Activated CD8-positive, alpha-beta memory T cell treated with anti-CD3 and anti-CD28 coated beads, Interleukin-2, amount 50 U/mL, for 4 hours (primary cell): ENCODE measurements at regions not wholly inside any gene's neighbourhood (a gene's known extent, or its start where the extent isn't known, plus 50 kb on each side); places are given as distances from the start of the nearest gene placed in this dataset.
"Not testable (repeated sequence)": the region's sequence is repeated elsewhere in the genome, so short reads cannot be mapped to it uniquely, and the experiment has no call there.

Source experiments
- DNase-seq: peaks from one replicate; pipeline ENCODE4 v3.0.0-alpha.2; 2020

DNA sequence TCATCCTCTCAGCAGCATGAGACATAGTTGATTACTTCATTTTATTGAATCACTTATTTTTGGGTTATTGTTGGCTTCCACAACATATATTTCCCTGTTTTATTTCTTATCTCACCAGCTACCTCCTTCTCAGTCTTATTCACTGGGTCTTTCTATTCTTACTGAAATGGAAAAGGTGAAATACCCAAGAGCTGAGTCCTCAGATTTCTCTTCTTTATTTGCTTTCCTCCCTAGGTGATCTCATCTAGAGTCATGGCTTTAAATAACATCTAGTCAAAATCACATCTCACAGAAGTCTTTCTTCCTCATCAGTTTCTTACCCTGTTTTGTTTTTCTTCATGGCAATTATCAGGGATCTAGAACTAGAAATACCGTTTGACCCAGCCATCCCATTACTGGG, 105.0 kb upstream of the RBBP8 start:
- DNase-seq, result no peak

DNA sequence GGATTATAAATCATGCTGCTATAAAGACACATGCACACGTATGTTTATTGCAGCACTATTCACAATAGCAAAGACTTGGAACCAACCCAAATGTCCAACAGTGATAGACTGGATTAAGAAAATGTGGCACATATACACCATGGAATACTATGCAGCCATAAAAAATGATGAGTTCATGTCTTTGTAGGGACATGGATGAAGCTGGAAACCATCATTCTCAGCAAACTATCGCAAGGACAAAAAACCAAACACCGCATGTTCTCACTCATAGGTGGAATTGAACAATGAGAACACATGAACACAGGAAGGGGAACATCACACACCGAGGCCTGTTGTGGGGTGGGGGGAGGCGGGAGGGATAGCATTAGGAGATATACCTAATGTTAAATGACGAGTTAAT, 104.5 kb upstream of the RBBP8 start:
- DNase-seq, result not testable (repeated sequence)

DNA sequence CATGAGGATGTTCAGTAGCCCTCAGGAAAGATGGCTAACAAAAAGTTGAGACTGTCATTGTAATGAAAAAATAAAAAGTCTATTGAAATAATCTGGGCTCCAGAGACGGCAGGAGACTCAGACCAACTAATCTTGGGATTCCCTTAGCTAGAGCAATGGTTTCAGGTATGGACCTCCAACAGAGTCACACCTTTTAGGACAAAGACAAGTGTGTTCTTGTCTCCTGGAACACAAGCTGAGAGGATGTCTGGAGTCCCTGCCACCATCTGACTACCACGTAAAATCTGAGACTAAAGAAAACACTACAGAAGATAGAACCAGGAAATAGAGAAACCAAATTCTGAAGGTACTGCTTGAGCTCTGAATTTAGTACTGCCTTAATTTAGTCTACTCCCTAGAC, 103.3 kb upstream of the RBBP8 start:
- no peak for DNase-seq

DNA sequence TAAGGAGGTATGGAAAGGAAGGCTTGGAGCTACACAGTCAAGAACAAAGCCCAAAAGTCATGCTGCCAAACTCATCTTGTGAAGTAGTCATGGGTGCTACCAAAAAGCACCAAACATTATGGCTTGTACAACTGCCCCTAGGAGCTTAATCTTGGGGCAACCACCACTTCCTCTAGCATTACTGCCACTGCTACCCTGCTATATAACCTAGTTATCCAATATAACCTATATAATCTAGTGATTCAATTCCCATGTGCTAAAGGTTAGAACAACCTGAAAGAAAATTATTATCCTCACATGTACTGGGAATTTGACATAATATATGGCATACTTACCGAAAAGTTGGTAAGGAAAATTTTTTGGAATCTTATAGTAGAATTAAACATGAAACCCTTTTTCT, 102.6 kb upstream of the RBBP8 start:
- DNase-seq, result no peak

DNA sequence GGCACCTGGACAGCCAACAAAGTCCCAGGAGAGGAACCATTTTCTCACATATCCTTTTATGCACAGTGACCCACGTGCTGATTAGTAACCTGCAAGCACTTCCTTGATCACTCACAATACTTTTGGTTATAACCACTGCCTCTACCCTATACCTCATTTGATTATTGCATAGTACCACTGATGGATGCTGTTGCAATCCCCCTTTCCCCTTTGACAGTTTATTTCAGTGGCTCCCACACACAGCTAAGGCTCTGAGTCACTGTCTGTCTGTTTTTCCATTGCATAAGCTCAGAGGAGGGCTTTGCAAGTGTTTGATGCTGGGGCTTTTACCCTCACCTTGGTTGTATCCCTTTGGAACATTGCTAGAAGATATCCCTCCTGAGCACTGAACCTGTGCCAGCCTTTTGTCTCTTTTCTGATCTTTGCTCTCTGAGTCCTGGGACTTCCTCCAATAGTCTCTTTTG, 101.7 kb upstream of the RBBP8 start:
- DNase-seq, result no peak

DNA sequence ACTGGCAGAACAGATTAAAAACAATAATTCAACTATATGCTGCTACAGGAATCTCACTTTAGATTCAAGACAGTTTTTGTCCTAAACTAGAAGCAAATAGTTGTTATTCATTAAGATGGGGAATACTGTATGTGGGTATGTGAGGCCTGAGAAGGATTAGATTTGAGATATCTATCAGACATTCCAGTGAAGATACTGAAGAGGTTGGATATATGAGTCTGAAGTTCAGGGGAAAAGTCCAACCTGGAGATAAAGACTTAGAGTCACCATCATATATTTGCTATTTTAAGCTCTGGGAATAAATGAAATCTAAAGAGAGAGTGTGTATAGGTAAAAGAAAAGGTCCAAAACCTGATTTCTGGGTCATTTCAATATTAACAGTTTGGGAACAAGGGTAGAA, 96.2 kb upstream of the RBBP8 start:
- DNase-seq, result no peak

DNA sequence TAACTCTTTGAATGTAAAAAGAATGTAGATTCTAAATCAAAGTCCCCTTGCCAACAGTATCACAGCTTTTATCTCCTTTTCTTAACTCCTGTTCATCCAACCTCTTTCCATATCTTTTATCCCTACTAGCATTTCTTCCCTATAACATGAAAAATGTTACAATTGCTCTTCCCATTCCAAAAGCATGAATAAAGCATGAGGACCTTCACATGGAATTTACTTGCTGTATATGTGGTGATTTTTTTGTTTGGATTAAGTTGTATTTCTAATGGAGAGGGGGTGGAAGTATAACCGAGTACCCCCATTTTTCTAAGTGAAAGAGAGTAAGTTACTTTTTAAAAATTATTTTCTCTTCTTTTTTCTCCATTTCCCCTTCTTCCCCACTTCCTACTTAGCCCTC, 94.9 kb upstream of the RBBP8 start:
- no peak for DNase-seq

DNA sequence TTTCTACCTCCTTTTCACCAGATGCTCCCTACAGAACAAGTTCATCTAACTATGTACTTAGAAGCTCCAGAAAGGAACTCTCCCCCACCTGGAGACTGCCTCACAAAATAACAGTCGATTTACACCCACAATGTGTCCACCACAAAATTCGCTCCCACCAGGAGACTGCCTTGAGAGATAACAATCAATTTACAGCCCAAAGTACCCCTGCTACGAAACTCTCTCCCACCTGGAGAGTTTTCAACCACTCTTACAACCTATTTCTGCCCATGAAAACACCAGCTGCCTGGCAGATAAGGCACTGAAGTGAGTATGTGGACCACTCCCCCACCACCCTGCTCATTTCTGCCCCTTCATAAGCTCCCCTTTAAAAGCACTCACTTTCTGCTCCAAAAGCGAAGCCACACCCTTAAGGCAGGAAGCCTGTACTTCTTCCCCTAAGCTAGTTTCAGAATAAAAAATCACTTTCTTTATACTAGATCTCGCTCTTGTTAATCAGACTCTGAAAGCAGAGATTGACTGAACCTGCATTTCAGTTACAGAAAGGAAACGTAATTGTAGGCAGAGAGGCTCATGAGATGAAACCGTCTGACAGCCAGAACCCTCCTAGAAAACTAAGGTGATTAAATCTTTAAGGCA, 94.4 kb upstream of the RBBP8 start:
- no peak for DNase-seq

DNA sequence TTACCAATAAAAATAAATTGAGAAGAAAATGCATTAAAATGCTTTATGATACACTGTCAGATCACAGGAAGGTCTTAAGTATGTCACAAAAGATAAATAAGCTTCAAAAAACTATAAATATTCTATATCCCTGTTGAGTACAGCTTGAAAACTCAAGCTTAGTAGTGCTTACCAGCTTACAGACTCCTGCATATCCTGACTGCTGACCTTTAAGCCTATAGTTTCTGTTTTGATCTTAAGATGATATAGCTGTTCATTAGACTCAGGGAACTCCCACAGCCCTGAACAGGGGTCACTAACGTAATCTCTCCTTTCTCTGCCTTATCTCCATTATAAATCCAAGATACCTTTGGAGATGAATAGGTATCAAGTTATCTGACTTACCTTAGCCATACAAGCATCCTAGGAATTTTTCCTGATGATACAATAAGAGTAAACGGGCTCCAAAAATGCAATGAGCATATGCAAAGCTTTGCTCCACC, 93.7 kb upstream of the RBBP8 start:
- DNase-seq, result no peak

DNA sequence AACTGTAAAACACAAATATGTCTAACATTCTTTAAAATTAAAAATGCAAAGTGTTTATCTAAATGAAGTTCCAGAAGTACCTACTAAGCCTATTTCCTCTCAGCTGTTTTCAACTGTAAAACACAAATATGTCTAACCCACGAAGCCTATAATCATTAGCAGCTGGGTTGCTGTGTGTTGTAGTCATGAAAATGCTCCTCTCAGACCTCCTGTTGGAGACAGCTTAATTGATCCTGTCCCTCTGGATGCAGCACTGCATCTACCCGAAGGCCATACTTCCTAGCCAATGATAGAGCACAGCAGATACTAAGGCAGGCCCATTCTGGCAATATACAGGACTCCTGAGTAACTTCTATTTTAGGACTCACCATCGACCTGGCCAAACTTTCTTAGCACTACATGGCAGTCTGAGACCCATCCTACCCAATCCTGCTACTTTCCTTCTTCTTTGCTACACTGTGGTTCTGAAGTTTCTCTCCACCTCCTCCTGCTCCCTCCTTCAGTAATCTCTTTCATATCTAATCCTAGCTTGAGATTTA, 92.5 kb upstream of the RBBP8 start:
- DNase-seq, result no peak

DNA sequence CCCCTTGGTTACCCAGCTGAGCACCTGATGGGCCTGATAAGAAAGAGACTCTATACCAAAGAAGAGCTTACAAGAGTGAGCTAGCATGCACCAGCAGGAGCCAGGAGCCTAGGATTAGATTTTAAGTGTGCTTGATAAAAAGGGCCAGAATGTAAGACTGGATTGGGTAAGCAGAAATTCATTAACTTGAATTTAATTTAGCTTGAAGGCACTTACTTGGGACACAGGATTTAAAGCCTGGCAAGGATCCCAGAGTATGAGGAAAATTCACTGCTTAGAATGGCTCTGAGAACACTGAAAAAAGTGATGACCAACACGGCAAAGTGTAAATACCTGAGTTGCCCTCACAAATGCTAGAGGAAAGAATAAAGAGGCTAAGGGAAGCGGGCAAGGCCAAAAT, 91.3 kb upstream of the RBBP8 start:
- no peak for DNase-seq

DNA sequence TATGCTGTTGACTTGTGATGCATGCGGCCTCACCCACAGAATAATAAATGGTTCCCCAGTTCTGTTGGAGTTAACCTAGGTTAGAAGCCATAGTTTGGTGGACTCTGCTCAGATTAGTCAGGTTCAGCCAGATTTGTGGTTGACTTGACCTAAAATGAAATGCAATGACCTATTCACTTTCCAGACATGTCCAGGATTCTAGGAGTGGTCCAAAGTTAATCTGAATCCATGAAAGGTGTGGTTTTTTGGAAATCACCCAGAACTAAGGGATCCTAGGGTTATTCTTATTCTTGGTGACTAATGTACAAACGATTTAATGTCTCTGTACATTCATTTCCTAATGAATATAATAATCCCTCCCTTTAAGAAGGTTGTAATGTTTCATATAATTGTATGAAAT, 88.9 kb upstream of the RBBP8 start:
- DNase-seq, result no peak

DNA sequence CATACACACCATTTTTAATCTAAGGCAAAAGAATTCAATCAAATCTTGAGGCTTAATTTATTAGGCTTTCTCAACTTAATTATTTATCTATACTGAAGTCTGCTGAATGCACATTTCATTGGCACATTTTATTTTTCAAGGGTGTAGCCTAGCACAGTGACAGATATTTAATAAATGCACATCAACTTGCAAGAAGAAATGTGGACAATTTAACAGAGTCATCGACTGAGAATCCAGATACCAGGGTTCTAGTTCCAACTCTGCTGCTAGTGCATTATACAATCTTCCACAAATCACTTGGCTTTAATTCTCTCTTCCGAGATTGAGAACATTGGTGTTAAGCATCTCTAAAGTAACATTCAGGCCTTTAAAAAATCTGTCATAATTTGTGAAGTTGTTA, 88.5 kb upstream of the RBBP8 start:
- DNase-seq, result no peak

DNA sequence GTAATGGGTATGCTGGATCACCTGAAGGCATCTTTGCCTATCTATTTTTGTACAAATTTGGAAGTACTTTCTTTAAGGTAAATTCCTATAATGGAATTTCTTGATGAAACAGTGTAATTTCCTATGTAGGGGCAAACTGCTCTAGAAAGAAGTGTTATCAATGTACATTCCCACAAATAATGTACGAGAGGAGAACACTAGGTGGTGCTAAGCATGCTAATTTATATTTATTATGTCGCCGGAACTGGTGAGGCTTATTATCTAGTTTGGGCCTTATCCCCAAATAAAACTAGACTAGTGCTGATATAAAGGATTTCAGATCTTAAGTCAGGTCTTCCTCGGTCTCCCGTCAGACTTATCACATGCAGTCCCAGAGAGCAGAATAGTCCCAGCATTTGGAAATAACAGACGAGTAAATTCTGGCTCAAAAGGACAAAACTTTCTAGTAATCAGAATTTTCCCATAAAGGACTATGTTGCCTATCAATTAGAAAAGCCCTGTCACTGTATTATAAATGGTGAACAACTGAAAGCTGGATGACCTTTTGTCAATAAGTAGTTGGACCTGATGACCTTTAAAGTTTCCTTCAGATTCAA, 86.9 kb upstream of the RBBP8 start:
- no peak for DNase-seq

DNA sequence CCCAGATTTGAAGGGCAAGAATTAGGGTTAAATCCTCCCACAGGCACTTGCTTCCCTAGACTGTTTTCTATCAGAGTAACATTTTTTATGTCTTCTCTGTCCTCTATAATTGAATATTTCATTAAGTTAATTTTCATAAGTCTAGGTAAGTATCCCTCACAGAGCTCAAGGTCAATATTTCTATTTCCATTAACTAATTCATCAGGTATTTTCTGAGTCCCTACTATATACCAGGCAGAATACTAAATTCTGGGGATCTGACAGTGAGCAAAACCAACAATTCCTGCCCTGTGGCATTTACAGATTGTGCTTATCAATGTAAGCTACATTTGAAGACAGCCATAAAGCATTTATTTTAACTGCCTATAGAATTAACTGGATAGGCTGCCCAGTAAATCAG, 86.4 kb upstream of the RBBP8 start:
- no peak for DNase-seq

DNA sequence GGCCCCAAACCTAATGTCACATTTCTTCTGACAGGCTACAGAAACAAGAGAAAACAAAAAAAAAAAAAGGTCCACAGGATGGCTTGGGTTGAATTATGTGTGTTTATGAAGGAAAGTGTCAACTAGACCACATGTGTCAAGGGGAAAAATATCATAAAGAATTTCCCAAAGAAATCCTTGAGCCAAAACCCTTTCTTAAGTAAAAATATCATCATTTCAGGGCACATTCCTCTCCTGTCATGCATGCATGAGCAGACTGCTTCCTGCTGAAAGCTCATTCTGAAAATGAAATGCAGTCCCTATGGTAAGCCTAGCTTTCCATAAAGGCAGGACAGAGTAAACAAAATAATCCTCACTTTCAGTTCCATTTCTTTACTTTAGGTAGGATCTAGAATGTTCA, 85.7 kb upstream of the RBBP8 start:
- no peak for DNase-seq

DNA sequence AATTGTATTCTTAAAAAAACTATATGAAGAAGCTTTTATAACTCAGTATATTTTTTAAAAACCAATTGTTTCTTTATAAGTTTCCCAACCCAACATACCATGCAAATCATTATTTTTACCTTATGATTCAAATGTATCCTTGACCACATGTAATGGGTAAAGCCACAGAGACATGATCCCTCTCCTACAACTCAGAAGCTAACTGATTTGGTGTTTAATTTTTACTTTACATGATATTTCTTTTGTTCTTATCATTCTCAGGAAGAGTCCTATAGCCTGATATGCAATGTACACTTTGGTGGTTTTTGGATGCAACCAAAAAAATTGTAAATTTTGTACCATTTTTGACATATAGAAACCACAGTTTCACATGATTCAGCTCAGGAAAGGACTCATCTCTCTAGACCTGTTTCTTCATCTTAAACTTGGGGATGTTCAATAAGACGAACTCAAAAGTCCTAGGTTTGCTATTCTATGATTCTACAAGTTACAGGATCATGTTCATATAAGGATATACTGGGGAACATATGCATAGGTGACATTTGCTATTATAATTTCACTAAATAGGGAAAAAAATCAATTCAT, 85.2 kb upstream of the RBBP8 start:
- DNase-seq, result no peak

DNA sequence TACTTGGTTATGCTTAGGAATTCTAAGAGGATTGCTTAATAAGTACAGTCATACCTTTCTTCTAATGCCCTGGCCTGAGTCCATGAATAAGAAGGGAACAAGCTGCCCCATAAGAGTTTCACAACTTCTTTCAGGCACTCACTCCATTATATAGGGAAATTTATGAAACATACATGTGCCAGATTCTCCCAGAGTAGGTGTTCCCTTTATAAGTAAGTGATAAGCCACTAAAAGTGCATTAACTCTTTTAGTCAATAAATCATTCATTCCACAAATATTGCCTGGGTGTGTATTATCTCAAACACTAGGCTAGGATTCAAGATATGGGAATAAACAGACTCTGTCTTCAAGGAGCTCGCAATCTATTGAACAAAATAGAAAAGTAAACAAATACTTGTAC, 84.5 kb upstream of the RBBP8 start:
- DNase-seq, result no peak

DNA sequence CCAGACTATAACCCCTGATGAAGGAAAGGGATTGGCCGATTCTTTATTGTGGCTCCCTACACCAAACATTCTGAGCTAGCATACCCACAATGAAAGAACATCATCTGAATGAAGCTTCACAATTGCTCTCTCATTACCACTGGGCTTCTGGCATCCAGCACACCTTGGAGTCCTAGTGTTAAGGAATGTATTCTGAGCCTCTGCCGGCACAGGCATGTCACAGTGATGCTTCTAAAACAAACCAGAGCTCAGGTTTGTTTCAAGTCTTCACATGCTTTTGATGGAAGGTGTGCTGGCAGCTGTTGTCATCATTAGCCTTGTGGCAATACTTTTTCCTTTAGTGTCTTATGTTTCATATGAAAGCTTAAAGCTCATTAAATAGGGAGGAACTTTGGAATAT, 76.3 kb upstream of the RBBP8 start:
- DNase-seq, result no peak

DNA sequence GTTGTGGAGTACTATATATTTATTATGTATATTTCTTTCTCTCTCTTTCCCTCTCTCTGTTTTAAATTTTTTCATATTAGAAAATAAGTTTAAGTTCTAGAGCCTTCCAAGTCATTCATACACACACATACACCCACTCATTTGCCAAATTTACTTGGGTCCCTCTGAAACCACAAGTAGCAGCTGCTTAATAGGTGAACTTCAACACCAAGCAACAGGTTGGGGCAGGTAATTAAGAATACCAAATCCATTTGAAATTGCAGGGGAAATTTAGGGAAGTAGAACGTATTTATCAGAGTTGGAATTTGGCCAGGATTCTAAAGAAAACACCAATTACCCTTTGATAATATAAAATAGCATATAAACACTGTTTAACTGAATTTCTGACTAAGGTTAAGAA, 75.0 kb upstream of the RBBP8 start:
- DNase-seq, result no peak

DNA sequence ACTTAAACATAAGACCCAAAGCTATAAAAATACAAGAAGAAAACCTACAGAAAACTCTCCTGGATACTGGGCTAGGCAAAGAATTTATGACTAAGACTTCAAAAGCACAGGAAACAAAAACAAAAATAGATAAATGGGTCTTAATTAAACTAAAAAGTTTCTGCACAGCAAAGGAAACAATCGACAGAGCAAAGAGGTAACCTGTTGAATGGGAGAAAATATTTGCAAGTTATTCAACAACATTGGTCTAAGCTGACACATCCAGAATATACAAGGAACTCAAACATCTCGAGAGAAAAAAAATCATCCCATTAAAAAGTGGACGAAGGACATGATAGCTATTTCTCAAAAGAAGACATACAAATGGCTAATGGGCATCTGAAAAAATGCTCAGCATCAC, 72.3 kb upstream of the RBBP8 start:
- DNase-seq, result no peak

DNA sequence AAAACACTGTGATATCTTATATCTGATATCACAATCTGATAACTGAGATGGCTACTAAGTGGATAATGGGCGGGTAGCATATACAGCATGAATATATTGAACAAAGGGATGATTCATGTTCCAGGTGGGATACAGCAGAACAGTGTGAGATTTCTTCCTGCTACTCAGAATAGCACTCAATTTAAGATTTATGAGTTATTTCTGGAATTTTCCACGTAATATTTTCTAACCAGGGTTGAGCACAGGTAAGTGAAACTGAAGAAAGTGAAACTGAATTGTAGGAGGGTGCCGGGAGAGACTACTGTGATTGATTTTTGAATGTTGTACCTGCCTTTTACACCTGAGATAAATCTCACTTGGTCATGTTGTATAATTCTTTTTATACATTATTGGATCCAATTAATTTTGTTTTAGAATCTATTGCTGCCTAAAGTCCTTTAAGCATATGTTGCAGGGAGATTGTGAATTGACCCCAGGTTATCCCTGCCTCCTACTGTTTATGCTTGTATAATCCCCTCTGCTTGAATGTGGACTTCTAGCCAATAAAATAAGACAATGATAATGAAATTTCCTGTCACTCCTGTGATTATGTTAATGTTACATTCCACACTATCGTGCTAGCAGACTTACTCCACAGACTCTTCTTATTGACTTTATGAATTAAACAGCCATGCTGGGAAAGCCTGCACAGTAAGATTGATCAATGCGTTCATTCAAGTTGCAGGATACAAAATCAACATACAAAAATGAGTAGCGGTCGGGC, 67.6 kb upstream of the RBBP8 start:
- DNase-seq, result no peak

DNA sequence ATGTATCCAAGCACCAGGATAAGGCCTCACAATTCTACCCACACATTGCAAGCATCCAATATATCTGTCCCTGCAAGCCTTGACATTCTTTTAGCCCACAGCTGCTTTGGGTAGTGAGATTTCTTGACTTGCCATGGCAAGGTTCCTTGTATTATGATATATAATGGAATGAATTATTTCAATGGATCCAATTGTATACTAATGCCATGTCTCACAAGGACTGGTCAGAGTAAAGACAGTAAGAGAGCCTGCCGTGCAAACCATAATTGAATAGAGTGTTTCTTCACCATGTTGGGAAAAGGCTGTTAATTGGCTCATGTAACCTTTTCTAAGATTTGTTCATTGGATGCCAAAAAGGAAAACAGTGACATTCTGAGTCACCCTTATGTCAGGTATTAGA, 64.3 kb upstream of the RBBP8 start:
- DNase-seq, result no peak
